IMR-90 (cell line): ENCODE measurements at regions not wholly inside any gene's neighbourhood (a gene's known extent, or its start where the extent isn't known, plus 50 kb on each side); places are given as distances from the start of the nearest gene placed in this dataset.

ENCODE experiments used
- BHLHE40 ChIP-seq: fragments of 150-350 bp; IDR thresholded peaks from 2 replicates; pipeline ENCODE4 v1.6.1; 2016; ENCODE audit warnings: mild to moderate bottlenecking, low read depth, low read length
- CEBPB ChIP-seq: IDR thresholded peaks from 2 replicates; pipeline ENCODE4 v1.6.1; 2012; ENCODE audit warnings: low read depth, low read length, improper control_type of control experiment
- CHD1 ChIP-seq: IDR thresholded peaks from 2 replicates; pipeline ENCODE4 v1.6.1; 2012; ENCODE audit warnings: low read depth, low read length, improper control_type of control experiment
- CTCF ChIP-seq: conservative IDR thresholded peaks from 2 replicates; pipeline ENCODE4 v1.5.1; 2012; ENCODE audit warnings: mild to moderate bottlenecking, low read depth, low read length, improper control_type of control experiment
- ELK1 ChIP-seq: fragments of 150-350 bp; IDR thresholded peaks from 2 replicates; pipeline ENCODE4 v1.6.1; 2016; ENCODE audit warnings: low read depth, mild to moderate bottlenecking, low read length, moderate library complexity, borderline replicate concordance
- FOS ChIP-seq: fragments of 150-350 bp; IDR thresholded peaks from 2 replicates; pipeline ENCODE4 v1.6.1; 2016; ENCODE audit warnings: low read depth, low read length
- MAZ ChIP-seq: IDR thresholded peaks from 2 replicates; pipeline ENCODE4 v1.6.1; 2012; ENCODE audit warnings: low read depth, mild to moderate bottlenecking, low read length, improper control_type of control experiment, moderate library complexity, borderline replicate concordance
- MXI1 ChIP-seq: IDR thresholded peaks from 2 replicates; pipeline ENCODE4 v1.6.1; 2012; ENCODE audit warnings: low read depth, mild to moderate bottlenecking, low read length, moderate library complexity, borderline replicate concordance
- POLR2A ChIP-seq: IDR thresholded peaks from 2 replicates; pipeline ENCODE4 v1.6.1; 2012; ENCODE audit warnings: mild to moderate bottlenecking, low read depth, low read length
- RCOR1 ChIP-seq: IDR thresholded peaks from 2 replicates; pipeline ENCODE4 v1.6.1; 2012; ENCODE audit warnings: mild to moderate bottlenecking, low read length, improper control_type of control experiment; ENCODE audit not compliant: insufficient replicate concordance
- RFX5 ChIP-seq: IDR thresholded peaks from 2 replicates; pipeline ENCODE4 v1.8.0; 2012; ENCODE audit warnings: low read depth, mild to moderate bottlenecking, low read length, moderate library complexity
- SMC3 ChIP-seq: fragments of 150-350 bp; IDR thresholded peaks from 2 replicates; pipeline ENCODE4 v1.6.1; 2016; ENCODE audit warnings: low read depth, mild to moderate bottlenecking, antibody characterized with exemption, low read length, moderate library complexity
- USF2 ChIP-seq: fragments of 150-350 bp; IDR thresholded peaks from 2 replicates; pipeline ENCODE4 v1.6.1; 2017; ENCODE audit warnings: mild to moderate bottlenecking, antibody characterized with exemption, low read length, low read depth

- 0 out of 2 replicates have a peak, but pooled peaks have one; percentile 19 for TF ChIP-seq CTCF
- TF ChIP-seq USF2 = no peak
- no peak for TF ChIP-seq CHD1
- no peak for TF ChIP-seq CEBPB
- no peak for TF ChIP-seq FOS
- no peak for TF ChIP-seq ELK1
- no peak for TF ChIP-seq BHLHE40
- TF ChIP-seq POLR2A = no peak
- no peak for TF ChIP-seq RFX5
- TF ChIP-seq MXI1 = no peak
- TF ChIP-seq MAZ = no peak
- TF ChIP-seq SMC3 = no peak
- no peak for TF ChIP-seq RCOR1
Measured at GRCh38 chr16:86093801-86094750, 195.1 kb downstream of the IRF8 start.
